ENCODE measurements at regions not wholly inside any gene's neighbourhood (a gene's known extent, or its start where the extent isn't known, plus 50 kb on each side); places are given as distances from the start of the nearest gene placed in this dataset.

GRCh38 chr2:45152691-45153090, 143.4 kb upstream of the SIX2 start:
- TF ChIP-seq CTCF (IDR thresholded peaks at IDR 0.05) (no peak), POLR2A (IDR thresholded peaks at IDR 0.05) (no peak)

Measured in tibial nerve (tissue), 3 donors.